GM11168 (cell line): ENCODE measurements at regions not wholly inside any gene's neighbourhood (a gene's known extent, or its start where the extent isn't known, plus 50 kb on each side); places are given as distances from the start of the nearest gene placed in this dataset.
"Not testable (repeated sequence)": the region's sequence is repeated elsewhere in the genome, so short reads cannot be mapped to it uniquely, and the experiment has no call there.

ENCODE experiments used
- in situ Hi-C: fragments of 300-500 bp; cut with MboI; formaldehyde crosslinking; loops from one replicate; pipeline ENCODE4 v1.12.0; 2022; ENCODE audit warnings: low sequenced_read_pairs; ENCODE audit not compliant: unreplicated experiment

- in situ Hi-C loops, result no loop called here
Observed at GRCh38 chr12:115898670-115899069, 378.8 kb downstream of the MED13L start.

GRCh38 chr12:115897729-115898128, 379.8 kb downstream of the MED13L start:
- in situ Hi-C loops, result no loop called here

- in situ Hi-C loops, result no loop called here
Observed at GRCh38 chr12:115895247-115895646, 382.2 kb downstream of the MED13L start.

DNA sequence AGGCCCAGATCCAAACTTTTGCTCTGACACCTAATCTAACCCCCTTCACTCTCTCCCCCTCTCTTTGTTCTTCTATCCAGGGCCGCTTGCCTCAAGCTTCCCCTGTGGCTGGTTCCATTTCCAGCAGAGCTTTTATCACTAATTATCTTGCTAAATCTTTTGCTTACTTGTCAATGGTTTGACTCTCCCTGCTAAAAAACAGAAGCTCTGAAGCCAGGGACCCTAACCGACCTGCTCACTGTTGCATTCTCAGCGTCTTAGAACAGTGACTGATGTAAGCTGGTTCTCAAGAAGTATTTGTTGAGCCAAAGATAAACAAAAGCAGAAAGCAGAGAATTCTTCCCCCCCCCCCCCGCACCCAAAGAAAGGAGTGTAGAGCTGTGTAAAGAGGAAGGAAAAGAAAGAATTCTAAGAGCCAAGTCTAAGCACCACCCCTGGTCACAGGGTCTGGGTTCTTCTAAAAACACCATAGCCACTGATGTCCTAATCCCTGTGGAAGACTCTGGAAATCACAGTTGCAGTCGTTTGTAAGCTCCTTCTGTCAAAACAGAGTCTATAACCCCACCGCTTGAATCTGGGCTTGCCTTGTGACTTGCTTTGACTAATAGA, 385.8 kb downstream of the MED13L start:
- in situ Hi-C loops, result no loop called here

- in situ Hi-C loops, result no loop called here
Observed at GRCh38 chr12:115886666-115887065, 390.8 kb downstream of the MED13L start.

GRCh38 chr12:115885040-115885690, 392.3 kb downstream of the MED13L start:
- in situ Hi-C loops, result no loop called here

GRCh38 chr12:115882936-115883335, 394.6 kb downstream of the MED13L start:
- in situ Hi-C loops, result no loop called here

GRCh38 chr12:115880238-115880637, 397.3 kb downstream of the MED13L start:
- in situ Hi-C loops, result no loop called here

DNA sequence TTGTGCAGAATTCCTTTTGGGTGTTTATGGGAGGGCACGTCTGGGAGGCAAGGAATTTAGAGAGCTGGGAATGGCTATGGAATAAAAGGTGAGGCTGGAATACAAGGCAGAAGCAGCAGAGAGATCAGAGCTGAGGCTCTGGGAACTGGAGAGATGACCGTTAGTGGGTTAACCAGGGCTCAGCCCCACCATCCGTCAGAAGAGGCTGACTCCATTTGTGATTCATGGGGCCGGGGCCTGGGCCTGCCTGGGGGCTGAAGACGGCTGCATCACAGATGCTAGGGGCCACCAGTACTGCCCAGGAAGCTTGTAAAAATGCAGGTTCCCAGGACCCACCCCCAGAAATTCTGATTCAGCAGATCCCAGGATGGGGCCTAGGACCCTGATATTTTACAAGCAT, 398.1 kb downstream of the MED13L start:
- in situ Hi-C loops, result no loop called here

DNA sequence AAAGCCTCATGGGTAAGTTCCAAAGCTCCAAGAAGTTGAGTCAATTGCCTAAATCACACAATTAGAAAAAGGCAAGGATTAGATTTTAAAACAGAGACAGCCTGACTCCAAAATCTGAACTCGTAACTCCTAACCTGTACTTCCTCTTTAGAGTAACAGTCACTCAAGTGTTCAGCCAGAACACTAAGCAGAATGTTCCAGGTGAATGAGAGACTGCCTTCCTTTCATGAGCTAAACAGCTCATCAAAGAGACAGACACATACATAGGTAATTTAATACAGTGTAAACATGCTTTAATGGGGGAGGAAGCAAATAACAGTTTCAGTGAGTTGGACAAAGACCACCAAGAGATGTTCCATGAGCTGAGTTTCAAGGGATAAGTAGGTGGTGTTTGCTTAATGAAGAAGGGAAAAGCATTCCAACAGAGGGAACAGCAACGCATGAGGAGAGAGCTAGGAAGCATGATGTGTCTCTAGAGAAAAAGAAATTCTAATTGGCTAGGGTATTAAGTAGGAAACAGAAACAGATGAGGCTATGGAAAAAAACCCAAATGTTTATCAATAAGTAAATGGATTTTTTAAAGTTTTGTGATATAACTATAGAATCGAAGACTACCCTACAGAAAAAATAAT, 403.9 kb downstream of the MED13L start:
- in situ Hi-C loops, result no loop called here

DNA sequence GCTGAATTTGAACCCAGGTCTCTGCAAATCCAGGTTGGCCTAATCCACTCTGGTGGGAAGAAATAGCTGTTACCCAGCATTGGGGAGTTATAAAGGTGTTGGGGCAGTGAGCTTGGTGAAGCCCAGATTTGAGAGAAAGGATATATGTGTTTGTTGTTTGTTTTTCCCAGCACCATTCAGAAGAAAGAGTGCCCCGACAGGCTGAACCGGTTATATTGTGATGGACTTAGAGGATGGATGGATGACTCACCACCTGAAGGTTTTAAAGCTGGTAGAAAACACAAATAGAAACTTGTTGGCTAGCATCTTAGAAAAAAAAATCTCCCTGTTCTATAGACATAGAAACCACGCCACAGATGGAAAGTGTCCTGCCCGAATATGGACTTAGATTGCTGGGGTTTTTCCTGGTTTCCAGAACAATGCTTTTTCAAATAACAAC, 404.6 kb downstream of the MED13L start:
- in situ Hi-C loops, result no loop called here

- in situ Hi-C loops, result no loop called here
Observed at GRCh38 chr12:115872212-115872611, 405.3 kb downstream of the MED13L start.

DNA sequence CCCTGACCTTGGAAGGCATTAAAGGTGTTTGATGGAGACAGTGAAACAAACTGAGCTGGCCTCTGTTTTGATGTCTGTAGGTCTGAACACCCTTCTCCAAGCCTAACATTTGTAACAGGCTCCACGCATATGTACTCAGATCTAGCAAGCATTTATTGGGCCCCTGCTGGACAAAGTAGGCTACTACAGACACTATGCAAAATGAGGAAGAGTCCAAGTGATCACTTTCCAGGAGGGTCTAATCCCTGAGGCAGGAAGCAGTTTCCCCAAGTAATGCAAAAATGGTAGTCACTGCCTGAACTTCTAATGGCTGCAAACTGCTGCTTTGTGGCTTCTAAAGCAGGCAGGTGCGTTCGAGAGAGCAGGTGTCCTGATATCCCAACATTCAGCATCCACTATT, 405.8 kb downstream of the MED13L start:
- in situ Hi-C loops, result no loop called here

- in situ Hi-C loops, result no loop called here
Observed at GRCh38 chr12:115870510-115870909, 407.0 kb downstream of the MED13L start.

DNA sequence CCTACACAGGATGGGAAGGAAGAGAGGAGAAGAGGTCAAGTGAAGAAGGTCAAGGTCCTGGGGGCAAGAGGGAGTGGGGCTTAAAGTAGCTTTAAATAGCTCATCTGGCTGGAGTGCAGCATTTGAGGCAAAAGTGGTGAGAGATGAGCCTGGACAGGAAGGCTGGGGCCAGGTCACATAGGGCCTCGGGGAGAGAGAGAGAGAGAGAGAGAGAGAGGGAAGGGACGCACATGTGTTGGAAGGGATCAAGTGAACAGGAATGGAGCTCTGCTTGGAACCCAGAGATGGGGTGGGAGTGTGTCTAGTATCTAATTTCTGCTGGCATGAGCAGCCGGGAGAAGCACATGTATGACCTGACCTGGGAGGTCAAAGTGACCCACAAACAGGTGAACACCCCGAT, 407.5 kb downstream of the MED13L start:
- in situ Hi-C loops, result no loop called here

GRCh38 chr12:115869604-115870003, 407.9 kb downstream of the MED13L start:
- in situ Hi-C loops, result no loop called here

DNA sequence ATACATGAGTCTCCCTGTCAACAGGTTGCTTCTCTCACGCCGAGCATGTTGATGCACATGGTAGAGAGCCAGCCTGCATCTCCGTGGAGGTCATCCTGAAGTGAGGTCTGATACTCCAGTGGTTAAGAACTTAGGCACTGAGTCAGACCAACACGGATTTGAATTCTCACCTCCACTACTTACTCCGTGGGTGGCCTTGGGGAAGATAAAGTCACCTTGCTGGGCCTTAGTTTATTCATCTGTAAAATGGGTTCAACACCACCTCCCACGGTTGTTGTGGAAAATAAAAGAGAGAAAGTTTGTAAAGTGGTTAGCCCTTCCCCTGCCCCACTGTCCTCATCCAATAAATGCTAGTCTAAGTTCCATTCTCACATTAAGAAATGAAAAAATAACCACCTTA, 408.9 kb downstream of the MED13L start:
- in situ Hi-C loops, result no loop called here

GRCh38 chr12:115867854-115868253, 409.6 kb downstream of the MED13L start:
- in situ Hi-C loops, result no loop called here

GRCh38 chr12:115866909-115867525, 410.5 kb downstream of the MED13L start:
- in situ Hi-C loops, result no loop called here

- in situ Hi-C loops, result not testable (repeated sequence)
Observed at GRCh38 chr12:115866281-115866680, 411.2 kb downstream of the MED13L start.

GRCh38 chr12:115864396-115864795, 413.1 kb downstream of the MED13L start:
- in situ Hi-C loops, result no loop called here
